Ascending aorta (tissue), 2 donors: ENCODE measurements at regions not wholly inside any gene's neighbourhood (a gene's known extent, or its start where the extent isn't known, plus 50 kb on each side); places are given as distances from the start of the nearest gene placed in this dataset.

ENCODE experiments used
- DNase-seq, 2 donors: peaks; one replicate each; pipeline ENCODE4 v3.0.0-alpha.2; 2019; ENCODE audit warnings: low spot score in 2 of 2
- H3K27ac ChIP-seq, 2 donors: fragments of 200-600 bp; sonication (generic); one replicate each; pipeline ENCODE4 v1.5.1; 2016 to 2017; ENCODE audit warnings: mild to moderate bottlenecking in 1 of 2
- H3K27me3 ChIP-seq: fragments of 200-600 bp; sonication (generic); one replicate; pipeline ENCODE4 v1.5.1; 2017
- H3K36me3 ChIP-seq, 2 donors: fragments of 200-600 bp; sonication (generic); one replicate each; pipeline ENCODE4 v1.5.1; 2016
- H3K4me1 ChIP-seq, 2 donors: fragments of 200-600 bp; sonication (generic); one replicate each; pipeline ENCODE4 v1.5.1; 2016 to 2017; ENCODE audit warnings: mild to moderate bottlenecking in 1 of 2
- H3K4me3 ChIP-seq, 2 donors: fragments of 200-600 bp; sonication (generic); one replicate each; pipeline ENCODE4 v1.5.1; 2016 to 2017; ENCODE audit warnings: mild to moderate bottlenecking in 1 of 2
- H3K9me3 ChIP-seq, 2 donors: fragments of 200-600 bp; sonication (generic); one replicate each; pipeline ENCODE4 v1.5.1; 2016
- CTCF ChIP-seq, 3 experiments: fragments of 200-600 bp in 2 of 3; fragments of 450-650 bp in 1 of 3; sonication (generic) in 2 of 3; IDR thresholded peaks; one replicate each; pipeline ENCODE4 v1.5.1; 2016 to 2019; ENCODE audit warnings: antibody characterized with exemption in 3 of 3, mild to moderate bottlenecking in 1 of 3, moderate library complexity in 1 of 3
- intact Hi-C: fragments of 100-400 bp; cut with DNase I; formaldehyde crosslinking; loops from one replicate; pipeline ENCODE4 v1.15.1; 2023

- intact Hi-C loops: no loop called here
- no peaks in the 10 kb centered on the region for H3K27me3 ChIP-seq
- no peak for DNase-seq
- TF ChIP-seq CTCF (IDR thresholded peaks at IDR 0.05): no peak
- H3K4me3 ChIP-seq: no peak overlapping the region
- H3K9me3 ChIP-seq: no peaks in the 10 kb centered on the region
- H3K4me1 ChIP-seq: no peaks in the 10 kb centered on the region
- H3K27ac ChIP-seq: no peak overlapping the region
- H3K36me3 ChIP-seq: no peaks in the 10 kb centered on the region
Observed at GRCh38 chr6:141532211-141532610, 600.5 kb upstream of the GJE1 start.

- intact Hi-C loops: no loop called here
- no peak for TF ChIP-seq CTCF (IDR thresholded peaks at IDR 0.05)
- Histone ChIP-seq H3K4me3 (no peak overlapping the region), H3K36me3 (no peaks in the 10 kb centered on the region), H3K27me3 (no peaks in the 10 kb centered on the region), H3K27ac (no peak overlapping the region), H3K4me1 (no peaks in the 10 kb centered on the region), H3K9me3 (no peaks in the 10 kb centered on the region)
- no peak for DNase-seq
Observed at GRCh38 chr6:141531040-141531439, 601.7 kb upstream of the GJE1 start.

GRCh38 chr6:141528596-141528995, 604.1 kb upstream of the GJE1 start:
- intact Hi-C loops: no loop called here
- H3K4me3 ChIP-seq: no peak overlapping the region
- H3K4me1 ChIP-seq: no peaks in the 10 kb centered on the region
- no peaks in the 10 kb centered on the region for H3K36me3 ChIP-seq
- H3K9me3 ChIP-seq: no peaks in the 10 kb centered on the region
- no peak for DNase-seq
- no peak for TF ChIP-seq CTCF (IDR thresholded peaks at IDR 0.05)
- no peak overlapping the region for H3K27ac ChIP-seq
- H3K27me3 ChIP-seq: no peaks in the 10 kb centered on the region

- no peak for DNase-seq
- intact Hi-C loops: no loop called here
- TF ChIP-seq CTCF (IDR thresholded peaks at IDR 0.05): no peak
- no peaks in the 10 kb centered on the region for H3K4me1 ChIP-seq
- no peak overlapping the region for H3K4me3 ChIP-seq
- H3K27ac ChIP-seq: no peak overlapping the region
- H3K36me3 ChIP-seq: no peaks in the 10 kb centered on the region
- H3K27me3 ChIP-seq: no peaks in the 10 kb centered on the region
- no peaks in the 10 kb centered on the region for H3K9me3 ChIP-seq
Observed at GRCh38 chr6:141526985-141527384, 605.7 kb upstream of the GJE1 start.

- H3K4me1 ChIP-seq: no peaks in the 10 kb centered on the region
- H3K4me3 ChIP-seq: no peak overlapping the region
- no peaks in the 10 kb centered on the region for H3K27me3 ChIP-seq
- no peak for DNase-seq
- no peaks in the 10 kb centered on the region for H3K9me3 ChIP-seq
- H3K36me3 ChIP-seq: no peaks in the 10 kb centered on the region
- TF ChIP-seq CTCF (IDR thresholded peaks at IDR 0.05): no peak
- intact Hi-C loops: no loop called here
- no peak overlapping the region for H3K27ac ChIP-seq
Observed at GRCh38 chr6:141521440-141521839, 611.3 kb upstream of the GJE1 start.

GRCh38 chr6:141513830-141514229, 618.9 kb upstream of the GJE1 start:
- no peaks in the 10 kb centered on the region for H3K27me3 ChIP-seq
- no peaks in the 10 kb centered on the region for H3K9me3 ChIP-seq
- no peak overlapping the region for H3K4me3 ChIP-seq
- no peak for TF ChIP-seq CTCF (IDR thresholded peaks at IDR 0.05)
- no peak overlapping the region for H3K27ac ChIP-seq
- no peaks in the 10 kb centered on the region for H3K36me3 ChIP-seq
- no peaks in the 10 kb centered on the region for H3K4me1 ChIP-seq
- intact Hi-C loops: no loop called here
- no peak for DNase-seq
